Progenitor cell of endocrine pancreas (in vitro differentiated cells): ENCODE measurements at regions not wholly inside any gene's neighbourhood (a gene's known extent, or its start where the extent isn't known, plus 50 kb on each side); places are given as distances from the start of the nearest gene placed in this dataset.

Experiments used
- DNase-seq: peaks from one replicate; pipeline ENCODE4 v3.0.0; 2021; ENCODE audit warnings: low spot score; ENCODE audit not compliant: unreplicated experiment
- H3K27ac Mint-ChIP-seq: 2 replicates; pipeline ENCODE4 v1.8.0; 2021; ENCODE audit warnings: mild to moderate bottlenecking, moderate library complexity, mixed read lengths
- H3K27me3 Mint-ChIP-seq: 2 replicates; pipeline ENCODE4 v1.8.0; 2021; ENCODE audit warnings: mixed read lengths
- H3K36me3 Mint-ChIP-seq: 2 replicates; pipeline ENCODE4 v1.8.0; 2022; ENCODE audit warnings: mixed read lengths; ENCODE audit not compliant: insufficient read depth
- H3K4me1 Mint-ChIP-seq: 2 replicates; pipeline ENCODE4 v1.8.0; 2021; ENCODE audit warnings: low read depth, mixed read lengths
- H3K4me3 Mint-ChIP-seq: 2 replicates; pipeline ENCODE4 v1.8.0; 2021; ENCODE audit warnings: low read depth, mild to moderate bottlenecking, moderate library complexity, mixed read lengths
- H3K9me3 Mint-ChIP-seq: 2 replicates; pipeline ENCODE4 v1.8.0; 2021; ENCODE audit warnings: low read depth, mixed read lengths
- TF ChIP-seq, protein P1 (sequence below): fragments of 200-600 bp; sonication (generic); IDR thresholded peaks from one replicate; pipeline ENCODE4 v1.5.0; 2021; ENCODE audit warnings: antibody characterized with exemption, mild to moderate bottlenecking; ENCODE audit not compliant: unreplicated experiment

DNA sequence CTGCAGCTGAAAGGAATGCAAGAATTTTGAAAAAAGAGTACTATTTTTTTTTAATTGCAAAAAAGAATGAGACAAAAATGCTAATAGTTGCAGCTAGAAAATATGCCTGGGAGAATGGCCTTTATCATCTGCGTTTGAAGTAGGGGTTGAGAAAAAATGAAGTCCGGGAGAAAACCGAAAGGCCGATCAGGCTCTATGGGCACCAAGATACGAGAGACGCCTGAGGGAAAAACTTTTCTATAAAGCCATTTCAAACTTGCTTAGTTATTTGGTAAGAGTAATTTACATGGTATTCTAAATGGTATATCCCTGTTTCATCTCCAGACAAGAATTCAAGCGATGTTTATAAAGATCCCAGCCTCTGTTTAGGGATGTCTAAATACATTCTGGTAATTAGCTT, 99.3 kb upstream of the EFNA5 start:
- no peaks in the 10 kb centered on the region for H3K9me3 Mint-ChIP-seq
- peaks cover 54% of the 10 kb centered on the region for H3K27me3 Mint-ChIP-seq
- H3K27ac Mint-ChIP-seq: no peak overlapping the region
- no peaks in the 10 kb centered on the region for H3K36me3 Mint-ChIP-seq
- DNase-seq: no peak
- H3K4me3 Mint-ChIP-seq: no peak overlapping the region
- peaks cover 25% of the 10 kb centered on the region for H3K4me1 Mint-ChIP-seq
- TF ChIP-seq, protein P1, sequence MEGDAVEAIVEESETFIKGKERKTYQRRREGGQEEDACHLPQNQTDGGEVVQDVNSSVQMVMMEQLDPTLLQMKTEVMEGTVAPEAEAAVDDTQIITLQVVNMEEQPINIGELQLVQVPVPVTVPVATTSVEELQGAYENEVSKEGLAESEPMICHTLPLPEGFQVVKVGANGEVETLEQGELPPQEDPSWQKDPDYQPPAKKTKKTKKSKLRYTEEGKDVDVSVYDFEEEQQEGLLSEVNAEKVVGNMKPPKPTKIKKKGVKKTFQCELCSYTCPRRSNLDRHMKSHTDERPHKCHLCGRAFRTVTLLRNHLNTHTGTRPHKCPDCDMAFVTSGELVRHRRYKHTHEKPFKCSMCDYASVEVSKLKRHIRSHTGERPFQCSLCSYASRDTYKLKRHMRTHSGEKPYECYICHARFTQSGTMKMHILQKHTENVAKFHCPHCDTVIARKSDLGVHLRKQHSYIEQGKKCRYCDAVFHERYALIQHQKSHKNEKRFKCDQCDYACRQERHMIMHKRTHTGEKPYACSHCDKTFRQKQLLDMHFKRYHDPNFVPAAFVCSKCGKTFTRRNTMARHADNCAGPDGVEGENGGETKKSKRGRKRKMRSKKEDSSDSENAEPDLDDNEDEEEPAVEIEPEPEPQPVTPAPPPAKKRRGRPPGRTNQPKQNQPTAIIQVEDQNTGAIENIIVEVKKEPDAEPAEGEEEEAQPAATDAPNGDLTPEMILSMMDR: no peak

DNA sequence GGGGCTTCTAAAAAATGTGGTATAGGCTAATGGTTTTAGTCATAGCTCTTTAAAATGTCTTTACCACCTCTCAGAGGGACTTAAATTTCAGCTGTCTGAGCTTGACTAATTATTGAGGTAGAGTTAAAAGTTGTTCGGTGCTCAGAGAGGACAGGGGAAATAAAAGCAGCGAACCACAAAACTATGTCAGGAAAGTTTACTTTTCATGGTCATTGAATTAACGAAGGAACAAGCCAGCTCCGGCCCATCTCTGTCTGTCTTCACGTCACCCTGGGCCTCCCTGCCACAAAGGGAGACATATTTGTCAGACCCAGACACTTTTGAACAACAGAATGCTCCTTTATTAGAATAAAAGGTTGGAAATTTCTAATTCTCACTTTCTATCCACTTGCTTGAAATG, 98.8 kb upstream of the EFNA5 start:
- H3K27me3 Mint-ChIP-seq: peaks cover 50% of the 10 kb centered on the region
- H3K27ac Mint-ChIP-seq: no peak overlapping the region
- H3K9me3 Mint-ChIP-seq: no peaks in the 10 kb centered on the region
- no peak for DNase-seq
- no peak overlapping the region for H3K4me3 Mint-ChIP-seq
- TF ChIP-seq, protein P1: no peak
- H3K36me3 Mint-ChIP-seq: no peaks in the 10 kb centered on the region
- peaks cover 25% of the 10 kb centered on the region for H3K4me1 Mint-ChIP-seq

GRCh38 chr5:107766972-107767371, 96.2 kb upstream of the EFNA5 start:
- peaks cover 23% of the 10 kb centered on the region for H3K4me1 Mint-ChIP-seq
- H3K27ac Mint-ChIP-seq: no peak overlapping the region
- no peak overlapping the region for H3K4me3 Mint-ChIP-seq
- no peaks in the 10 kb centered on the region for H3K36me3 Mint-ChIP-seq
- TF ChIP-seq, protein P1: no peak
- DNase-seq: no peak
- no peaks in the 10 kb centered on the region for H3K9me3 Mint-ChIP-seq
- peaks cover 31% of the 10 kb centered on the region for H3K27me3 Mint-ChIP-seq

- Mint-ChIP-seq H3K36me3 (no peaks in the 10 kb centered on the region), H3K27me3 (peaks cover 25% of the 10 kb centered on the region), H3K4me1 (peaks cover 23% of the 10 kb centered on the region), H3K4me3 (no peak overlapping the region), H3K27ac (peak overlapping the region; percentile 53), H3K9me3 (no peaks in the 10 kb centered on the region)
- no peak for DNase-seq
- TF ChIP-seq, protein P1: no peak
Measured at GRCh38 chr5:107766439-107766838, 95.7 kb upstream of the EFNA5 start.

DNA sequence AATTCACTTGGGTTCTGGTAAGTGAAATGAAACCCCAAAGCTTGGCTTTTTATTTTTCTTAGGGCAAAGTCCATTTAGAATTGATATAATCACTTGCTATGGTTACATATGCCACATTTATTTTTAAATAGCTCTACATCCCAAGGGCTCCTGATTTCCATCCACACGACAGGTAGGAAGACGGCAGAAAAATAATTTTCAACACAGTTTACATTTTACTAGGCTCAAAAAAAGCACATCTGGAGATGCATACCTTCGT, 95.0 kb upstream of the EFNA5 start:
- H3K4me1 Mint-ChIP-seq: peaks cover 23% of the 10 kb centered on the region
- H3K9me3 Mint-ChIP-seq: no peaks in the 10 kb centered on the region
- H3K4me3 Mint-ChIP-seq: no peak overlapping the region
- H3K27me3 Mint-ChIP-seq: peaks cover 23% of the 10 kb centered on the region
- TF ChIP-seq, protein P1: no peak
- DNase-seq: no peak
- no peak overlapping the region for H3K27ac Mint-ChIP-seq
- no peaks in the 10 kb centered on the region for H3K36me3 Mint-ChIP-seq
